AG09319 (cell line): ENCODE measurements at regions not wholly inside any gene's neighbourhood (a gene's known extent, or its start where the extent isn't known, plus 50 kb on each side); places are given as distances from the start of the nearest gene placed in this dataset.

Experiments used
- DNase-seq: peaks from one replicate; pipeline ENCODE4 v3.0.0-alpha.2; 2010; ENCODE audit warnings: low read depth; ENCODE audit errors: extremely low read depth
- CTCF ChIP-seq: IDR thresholded peaks from 2 replicates; pipeline ENCODE4 v1.5.1; 2011; ENCODE audit warnings: low read depth, mild to moderate bottlenecking, inconsistent platforms, low read length, moderate library complexity

GRCh38 chr4:121255986-121256750 lies 92.0 kb upstream of the TNIP3 start:
- TF ChIP-seq CTCF, result no peak
- DNase-seq, result peak; percentile 54

GRCh38 chr4:121253961-121254360 lies 89.8 kb upstream of the TNIP3 start:
- no peak for TF ChIP-seq CTCF
- no peak for DNase-seq

GRCh38 chr4:121252224-121252806 lies 88.2 kb upstream of the TNIP3 start:
- peak; percentile 36 for DNase-seq
- TF ChIP-seq CTCF, result peak; percentile 84

- DNase-seq, result no peak
- no peak for TF ChIP-seq CTCF
These were observed 84.6 kb upstream of the TNIP3 start for GRCh38 chr4:121248747-121249146.

GRCh38 chr4:121246698-121247097 lies 82.6 kb upstream of the TNIP3 start:
- DNase-seq, result no peak
- TF ChIP-seq CTCF, result no peak

- TF ChIP-seq CTCF, result no peak
- DNase-seq, result no peak
These were observed 79.4 kb upstream of the TNIP3 start for GRCh38 chr4:121243485-121243884.

GRCh38 chr4:121242188-121242750 lies 78.1 kb upstream of the TNIP3 start:
- TF ChIP-seq CTCF, result no peak
- DNase-seq, result no peak
